GM18508 (cell line): ENCODE measurements at regions not wholly inside any gene's neighbourhood (a gene's known extent, or its start where the extent isn't known, plus 50 kb on each side); places are given as distances from the start of the nearest gene placed in this dataset.

Experiments used
- ATAC-seq: cut with Tn5 transposase; IDR thresholded peaks from one replicate; pipeline ENCODE4 v1.9.1; 2021; ENCODE audit warnings: moderate number of reproducible peaks; ENCODE audit not compliant: insufficient read depth, unreplicated experiment

DNA sequence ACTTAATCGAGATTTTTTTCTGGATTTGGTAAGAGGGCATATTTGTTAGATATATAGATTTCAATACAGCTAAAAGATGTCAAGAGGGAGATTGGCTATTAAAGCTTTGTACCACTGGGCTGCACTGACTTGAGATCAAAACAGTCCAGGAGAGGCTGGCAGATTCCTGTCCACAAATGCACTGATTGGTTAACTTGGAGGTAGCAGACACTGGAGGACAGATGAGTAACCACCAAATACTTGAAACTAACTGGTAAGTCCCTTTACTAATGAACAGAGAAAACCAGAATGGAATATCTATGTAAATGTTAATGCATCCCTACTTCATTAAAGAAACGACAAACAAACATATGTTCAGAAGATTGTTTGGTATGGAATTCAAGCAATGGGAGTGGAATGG, 416.6 kb downstream of the LRIG3 start:
- ATAC-seq: no peak

GRCh38 chr12:58504143-58504938, 416.0 kb downstream of the LRIG3 start:
- ATAC-seq: no peak

DNA sequence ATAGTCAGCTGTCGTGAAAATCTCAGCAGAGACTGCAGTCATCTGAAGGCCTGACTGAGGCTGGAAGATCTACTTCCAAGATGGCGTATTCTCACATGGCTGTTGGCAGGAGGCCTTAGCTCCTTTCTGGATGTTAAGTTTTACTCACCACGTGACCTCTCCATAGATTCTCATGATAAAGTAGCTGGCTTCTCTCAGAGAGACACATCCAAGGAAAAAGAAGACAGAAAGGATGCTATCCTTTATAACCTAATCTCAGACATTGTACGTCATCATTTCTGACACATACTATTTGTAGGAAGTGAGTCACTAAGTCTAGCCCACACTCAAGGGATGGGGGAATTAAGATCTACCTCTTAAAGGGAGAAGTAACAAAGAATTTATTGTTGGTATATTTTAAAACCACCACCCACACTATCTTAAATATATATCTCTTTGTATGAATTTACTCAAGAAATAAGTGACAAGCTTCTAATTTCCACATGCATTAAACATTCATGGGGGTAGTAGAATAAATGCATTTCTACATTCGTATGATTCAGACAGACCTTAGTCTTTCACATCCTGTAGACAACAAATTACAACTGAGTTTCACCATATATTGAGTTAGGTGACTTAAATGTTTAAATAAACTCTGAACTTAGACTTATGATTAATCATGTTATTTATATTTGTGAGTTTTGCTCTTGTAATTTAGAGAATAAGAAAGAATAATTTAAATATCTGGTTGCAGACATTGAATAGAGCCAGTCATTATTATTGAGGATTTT, 411.0 kb downstream of the LRIG3 start:
- no peak for ATAC-seq

DNA sequence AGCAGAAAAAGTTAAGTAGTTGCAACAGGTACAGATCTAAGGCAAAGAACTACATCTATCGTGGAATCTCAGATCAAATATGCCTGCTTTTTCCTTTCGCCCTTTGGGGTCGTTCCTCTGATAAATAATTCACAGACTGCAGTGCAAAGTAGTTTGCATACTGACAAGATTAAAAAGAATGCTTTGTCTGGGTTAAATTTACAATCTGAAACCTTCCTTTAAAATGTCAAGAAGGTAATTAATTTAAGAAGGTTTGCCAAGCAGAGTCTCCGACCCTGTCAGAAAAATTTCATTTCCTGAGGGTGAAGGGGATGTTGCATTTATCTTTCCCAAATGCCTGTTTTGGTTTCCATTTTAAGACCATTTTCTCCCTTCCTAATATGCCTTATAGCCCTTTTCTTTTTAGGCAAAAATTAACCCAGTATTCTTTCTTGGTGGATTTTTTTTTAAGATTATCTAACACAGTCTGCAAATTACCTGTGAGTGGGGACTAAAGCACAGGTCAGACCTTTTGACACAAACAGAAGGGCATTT, 406.9 kb downstream of the LRIG3 start:
- no peak for ATAC-seq

DNA sequence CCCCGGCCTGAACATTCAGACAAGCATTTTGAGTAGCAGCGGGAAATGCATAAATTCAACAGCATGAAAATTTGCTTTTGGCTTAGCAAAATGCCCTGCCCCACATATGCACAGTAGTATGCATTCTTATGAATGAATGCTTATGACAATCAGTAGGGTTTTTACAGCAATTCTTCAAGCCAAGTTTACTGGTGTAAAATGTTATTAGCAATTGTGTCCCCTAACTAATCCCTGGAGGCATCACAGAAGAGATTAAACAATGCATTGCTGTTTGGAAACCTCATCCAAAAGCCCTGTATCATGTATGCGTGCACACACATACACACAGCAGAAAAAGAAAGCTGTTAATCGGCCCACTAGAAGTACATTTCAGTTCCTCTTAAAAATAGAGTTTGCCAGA, 406.5 kb downstream of the LRIG3 start:
- no peak for ATAC-seq

DNA sequence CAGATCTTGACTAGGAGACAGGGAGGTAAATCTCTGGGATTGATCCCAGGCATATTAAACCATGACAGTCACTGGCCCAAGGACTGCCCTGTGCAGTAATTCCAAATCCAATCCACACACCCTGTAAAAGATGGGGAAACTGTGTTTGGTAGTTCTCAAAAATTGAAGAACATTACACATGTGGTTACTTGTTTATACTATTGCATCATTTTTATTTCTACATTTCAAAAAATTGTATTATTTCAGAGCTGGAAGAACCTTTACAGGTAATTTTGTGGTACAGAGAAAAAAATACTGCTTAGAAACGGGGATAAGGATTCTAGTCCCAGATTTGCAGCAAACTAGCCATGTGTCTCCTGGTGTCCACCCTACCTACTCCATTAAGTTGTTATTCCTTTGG, 400.5 kb downstream of the LRIG3 start:
- ATAC-seq: no peak

DNA sequence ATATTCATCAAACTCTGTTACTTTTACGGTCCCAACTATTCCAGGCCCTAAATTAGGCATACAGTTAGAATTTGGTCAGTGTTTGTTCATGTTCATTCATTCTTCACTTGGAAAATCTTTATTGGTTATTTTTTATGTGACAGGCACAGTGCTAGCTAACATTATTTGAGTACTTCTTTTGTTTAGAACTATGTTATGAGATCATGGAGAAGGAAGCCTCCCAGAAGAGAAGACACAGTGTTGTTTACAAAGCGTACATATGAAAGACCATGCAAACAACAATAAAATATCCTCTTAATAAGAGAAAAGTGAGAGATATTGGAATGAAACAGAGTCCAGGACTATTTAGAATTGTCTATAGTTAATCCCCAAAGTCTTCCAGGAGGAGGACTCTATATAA, 399.2 kb downstream of the LRIG3 start:
- ATAC-seq: no peak

DNA sequence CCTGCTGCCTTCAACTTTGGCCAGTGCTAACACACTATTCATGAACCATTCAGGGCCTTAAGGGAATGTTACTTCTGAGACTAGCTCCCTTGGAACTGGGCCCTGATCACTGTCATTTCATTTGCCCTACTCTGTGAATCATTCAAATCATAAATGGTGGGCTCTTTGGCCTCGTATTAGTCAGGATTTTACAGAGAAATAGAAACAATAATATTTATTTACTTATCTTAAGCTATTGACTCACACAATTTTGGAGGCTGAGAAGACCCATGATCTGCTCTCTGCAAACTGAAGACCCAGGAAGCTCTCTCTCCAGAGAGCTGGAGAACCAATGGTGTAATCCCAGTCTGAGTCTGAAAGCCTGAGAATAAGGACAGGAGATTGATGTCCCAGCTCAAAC, 398.5 kb downstream of the LRIG3 start:
- ATAC-seq: no peak

GRCh38 chr12:58523360-58523759, 396.9 kb downstream of the LRIG3 start:
- no peak for ATAC-seq

DNA sequence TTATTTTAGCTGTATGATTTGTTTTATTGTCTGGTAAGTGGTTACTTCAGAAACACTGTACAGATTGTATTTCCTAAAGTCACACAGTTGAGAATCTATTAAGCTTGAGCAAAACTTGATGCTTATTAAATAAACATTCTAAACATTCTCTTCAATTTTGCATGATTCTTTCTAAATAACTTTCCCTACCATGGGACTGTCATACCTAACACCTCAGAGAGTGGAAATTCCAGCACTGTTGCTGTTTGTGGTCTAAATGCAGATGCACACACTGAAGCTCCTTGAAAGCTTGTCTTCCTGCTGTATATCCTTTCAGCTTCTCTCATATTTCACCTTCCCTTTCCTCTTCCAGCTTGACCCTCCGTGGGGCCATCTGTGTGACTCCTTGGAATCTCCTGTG, 392.0 kb downstream of the LRIG3 start:
- no peak for ATAC-seq

GRCh38 chr12:58529114-58529665, 391.1 kb downstream of the LRIG3 start:
- no peak for ATAC-seq

GRCh38 chr12:58529897-58530741, 390.2 kb downstream of the LRIG3 start:
- no peak for ATAC-seq

DNA sequence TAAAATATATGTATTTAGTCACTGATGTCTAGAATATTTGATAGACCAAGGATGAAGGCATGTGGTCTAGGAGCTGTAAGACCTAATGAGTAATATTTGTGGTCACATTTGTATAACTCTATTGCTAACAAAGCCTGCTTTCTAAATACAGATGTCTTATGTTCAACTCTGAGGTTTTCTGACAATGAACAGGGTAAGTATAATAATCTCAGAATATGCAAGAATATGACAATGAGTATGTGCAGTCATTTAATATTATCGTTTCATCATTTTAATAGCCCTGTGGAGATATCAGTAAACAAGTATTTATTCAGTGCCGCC, 389.6 kb downstream of the LRIG3 start:
- ATAC-seq: no peak

- no peak for ATAC-seq
Observed at GRCh38 chr12:58532855-58533608, 387.3 kb downstream of the LRIG3 start.

GRCh38 chr12:58533652-58534051, 386.7 kb downstream of the LRIG3 start:
- ATAC-seq: no peak

DNA sequence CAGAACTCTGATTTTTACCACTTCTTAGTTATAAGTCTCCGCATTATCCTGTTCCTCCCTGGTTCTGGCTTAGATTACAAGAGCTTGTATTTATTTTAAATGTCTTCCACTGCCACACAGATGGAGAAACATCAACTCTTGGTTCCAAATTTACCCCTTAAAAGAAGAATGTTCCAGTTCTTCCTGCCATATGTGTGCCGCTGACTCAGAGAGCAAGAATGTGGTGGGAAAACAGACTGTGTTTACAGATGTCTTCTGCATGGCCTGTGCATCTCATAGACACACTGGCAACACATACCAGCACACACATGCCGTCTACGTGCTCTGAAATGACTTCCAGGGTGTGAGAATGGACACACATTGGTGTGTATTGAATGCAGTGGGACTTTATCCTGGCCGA, 383.0 kb downstream of the LRIG3 start:
- ATAC-seq: no peak

- no peak for ATAC-seq
Observed at GRCh38 chr12:58539295-58539694, 381.0 kb downstream of the LRIG3 start.

DNA sequence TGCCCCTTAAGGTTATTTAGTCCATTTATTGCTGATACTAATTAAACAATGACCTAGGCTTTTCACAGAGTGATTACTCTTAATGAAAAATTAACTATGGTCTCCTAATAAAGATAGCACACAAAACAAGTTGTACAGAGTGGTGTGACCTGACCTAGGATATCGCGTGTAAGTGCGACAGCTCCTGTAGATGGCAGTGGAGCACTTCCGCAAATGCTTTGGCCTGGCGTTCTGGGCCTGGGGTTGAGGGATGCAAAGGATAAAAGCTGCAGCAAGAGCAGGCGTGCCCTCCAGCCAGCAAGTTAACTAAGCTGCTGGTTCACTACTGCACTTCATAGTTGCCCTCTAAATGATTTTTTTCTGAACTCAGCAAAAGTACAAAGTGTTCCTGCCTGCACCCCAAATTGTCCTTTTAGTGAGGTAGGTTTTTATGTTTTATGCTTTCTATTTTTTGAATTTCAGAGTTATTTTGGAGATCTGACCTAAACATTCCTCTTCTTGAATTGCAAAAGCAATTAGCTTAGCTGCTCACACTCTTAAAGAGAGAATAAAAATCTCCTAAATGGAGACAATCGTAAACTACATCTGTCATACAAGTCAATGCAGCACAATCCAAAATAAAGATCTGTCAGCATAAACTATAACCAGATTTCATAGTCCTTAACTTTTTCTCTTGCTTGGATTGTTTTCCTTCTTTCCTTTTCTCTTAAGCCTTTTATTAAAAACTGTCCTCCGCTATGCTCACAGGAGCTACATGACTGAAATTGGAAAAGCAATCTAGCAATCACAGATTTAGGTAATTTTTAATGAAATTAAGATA, 379.6 kb downstream of the LRIG3 start:
- no peak for ATAC-seq

DNA sequence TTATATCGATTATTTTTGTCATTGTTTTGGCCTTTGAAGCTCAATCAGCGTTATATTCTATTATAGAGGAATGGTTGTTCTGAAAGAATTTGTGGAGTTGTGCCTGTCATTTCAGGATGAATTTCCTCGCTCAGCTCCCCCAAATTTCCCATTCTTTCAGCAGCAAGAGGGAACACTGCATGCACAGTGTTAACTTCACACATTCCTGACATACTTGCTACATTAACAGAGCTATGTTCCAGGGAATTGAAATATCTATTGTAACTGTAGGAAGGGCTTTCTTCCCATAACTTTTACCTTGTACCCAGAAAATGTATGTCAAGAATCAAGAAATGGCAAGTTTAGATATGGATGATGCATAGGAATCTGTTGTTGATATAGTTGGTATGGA, 379.0 kb downstream of the LRIG3 start:
- ATAC-seq: no peak
